ENCODE measurements at regions not wholly inside any gene's neighbourhood (a gene's known extent, or its start where the extent isn't known, plus 50 kb on each side); places are given as distances from the start of the nearest gene placed in this dataset.

DNA sequence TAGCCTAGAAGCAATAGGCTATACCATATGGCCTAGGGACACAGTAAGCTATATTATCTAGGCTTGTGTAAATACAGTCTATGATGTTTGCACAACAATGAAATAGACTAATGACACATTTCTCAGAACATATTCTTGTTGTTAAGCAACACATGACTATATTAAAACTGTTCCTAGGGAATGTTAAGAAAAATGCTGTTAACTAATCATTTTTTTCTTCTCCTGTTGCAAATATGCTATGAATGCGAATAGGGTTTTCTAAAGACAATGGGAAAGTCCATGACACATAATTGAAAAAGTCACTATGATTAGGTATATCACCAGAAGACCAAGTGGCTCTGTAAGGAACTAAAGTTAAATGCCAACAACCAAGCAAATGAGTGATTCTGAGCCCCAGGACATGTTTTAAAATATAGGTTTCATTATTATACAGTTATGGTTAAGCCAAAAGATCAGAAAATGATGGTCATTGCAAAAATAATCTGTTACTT lies 454.0 kb upstream of the SORCS1 start:
- in situ Hi-C loops (cut with MboI; ENCODE audit: low sequenced_read_pairs) = no loop called here

DNA sequence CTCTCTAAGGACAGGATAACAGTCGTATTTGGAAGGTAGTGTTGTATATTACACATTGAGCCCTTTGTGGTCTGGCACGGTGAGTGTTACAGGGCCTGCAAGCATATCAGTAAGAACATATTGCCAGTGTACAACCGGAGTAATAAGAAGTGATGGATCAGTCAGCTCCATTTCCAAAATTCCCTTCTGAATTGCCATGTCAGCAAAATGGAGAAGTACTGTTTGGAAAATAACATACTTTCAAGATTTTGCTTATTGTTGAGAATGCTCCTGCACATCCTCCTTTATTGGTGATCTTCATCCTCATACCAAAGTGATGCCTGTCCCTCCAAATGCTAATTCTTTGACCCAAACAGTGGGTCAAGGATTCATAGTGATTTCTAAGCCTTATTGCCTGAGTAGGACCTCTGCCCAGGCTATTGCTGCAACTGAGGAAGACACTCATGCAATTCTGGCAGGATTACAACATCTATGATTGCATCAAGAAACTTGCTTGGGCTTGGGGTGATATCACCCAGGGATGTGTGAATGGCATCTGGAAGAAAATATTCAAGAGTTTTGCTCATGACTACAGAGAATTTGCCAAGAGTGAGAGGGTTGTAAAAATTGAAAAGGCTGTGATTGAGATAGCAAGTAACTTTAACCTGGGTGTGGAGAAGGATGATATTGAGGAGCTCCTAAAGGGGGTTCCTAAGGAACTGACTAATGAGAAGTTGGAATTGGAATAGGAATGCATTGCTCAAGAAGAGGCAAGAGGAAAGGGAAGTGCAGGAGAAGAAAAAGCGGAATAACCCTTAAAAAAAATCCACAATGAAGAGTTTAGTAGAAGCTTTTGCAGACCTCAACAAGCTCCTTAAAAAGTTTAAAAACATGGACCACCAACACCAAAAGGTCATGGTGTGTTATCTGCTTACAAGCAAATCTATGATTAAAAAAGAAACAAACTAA lies 452.2 kb upstream of the SORCS1 start:
- in situ Hi-C loops (cut with MboI; ENCODE audit: low sequenced_read_pairs) = no loop called here

DNA sequence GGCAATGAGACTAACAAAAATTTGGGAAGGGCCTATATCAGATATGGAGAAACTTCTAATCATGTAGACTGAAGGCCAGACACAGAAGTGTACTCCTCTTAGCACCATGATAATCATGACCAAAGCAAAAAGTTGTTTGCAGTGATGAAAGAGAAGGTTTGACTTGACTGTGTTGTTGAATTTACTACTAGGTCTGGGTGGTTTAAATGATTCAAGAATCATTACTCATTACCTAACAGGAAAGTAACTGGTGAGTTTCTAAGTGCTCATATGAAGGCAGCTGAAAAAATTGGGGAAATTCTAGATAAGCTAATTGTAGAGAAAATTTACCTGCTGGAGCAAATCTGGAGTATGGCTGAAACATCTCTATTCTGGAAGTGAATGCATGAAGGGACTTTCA lies 451.5 kb upstream of the SORCS1 start:
- in situ Hi-C loops (cut with MboI; ENCODE audit: low sequenced_read_pairs) = no loop called here

DNA sequence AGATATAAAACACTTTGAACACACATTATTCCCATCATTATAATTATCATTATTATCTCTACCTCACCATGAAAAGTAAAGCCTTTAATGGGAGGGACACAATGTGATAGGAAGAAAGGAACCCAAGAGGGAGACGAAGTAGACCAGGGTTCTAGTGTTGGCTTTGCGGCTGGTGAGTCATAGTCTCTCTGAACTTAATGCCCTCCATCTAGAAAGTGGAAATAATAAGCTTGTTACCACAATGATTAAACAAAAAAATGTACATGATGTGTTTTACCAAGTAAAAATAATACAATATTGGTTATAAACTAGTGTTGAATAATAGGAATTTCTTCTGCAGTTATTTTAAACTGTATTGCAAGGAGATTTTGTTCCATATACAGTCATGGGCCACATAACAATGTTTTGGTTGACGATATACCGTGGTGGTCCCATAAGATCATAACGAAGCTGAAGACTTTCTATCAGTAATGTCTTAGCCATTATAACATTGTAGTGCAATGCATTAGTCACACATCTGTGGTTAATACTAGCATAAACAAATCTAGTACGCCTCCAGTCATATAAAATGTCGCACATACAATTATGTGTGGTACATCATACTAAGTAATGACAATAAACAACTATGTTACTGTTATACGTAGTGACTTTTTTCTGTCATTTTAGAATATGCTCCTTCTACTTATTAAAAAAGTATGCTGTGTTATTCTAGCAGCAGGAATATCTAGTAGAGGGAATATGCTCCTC lies 450.6 kb upstream of the SORCS1 start:
- in situ Hi-C loops (cut with MboI; ENCODE audit: low sequenced_read_pairs) = no loop called here

DNA sequence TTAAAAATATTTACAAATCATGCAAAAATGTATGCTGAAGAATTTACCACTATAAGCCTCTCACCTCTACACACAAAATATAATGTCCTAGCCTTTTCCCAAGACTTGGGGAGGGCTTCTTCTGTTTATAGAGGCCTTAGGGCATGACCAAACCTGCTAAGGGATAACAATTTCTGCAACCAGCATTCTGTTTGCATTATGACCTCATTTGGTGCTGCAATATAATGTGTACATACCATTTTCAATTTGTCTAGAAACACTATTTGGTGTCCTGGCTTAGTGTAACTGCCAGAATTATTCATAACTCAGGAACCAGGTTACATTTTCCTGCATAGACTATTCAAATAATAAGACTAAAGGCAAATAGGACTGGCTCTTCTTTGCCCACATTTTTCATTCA lies 446.6 kb upstream of the SORCS1 start:
- in situ Hi-C loops (cut with MboI; ENCODE audit: low sequenced_read_pairs) = no loop called here

DNA sequence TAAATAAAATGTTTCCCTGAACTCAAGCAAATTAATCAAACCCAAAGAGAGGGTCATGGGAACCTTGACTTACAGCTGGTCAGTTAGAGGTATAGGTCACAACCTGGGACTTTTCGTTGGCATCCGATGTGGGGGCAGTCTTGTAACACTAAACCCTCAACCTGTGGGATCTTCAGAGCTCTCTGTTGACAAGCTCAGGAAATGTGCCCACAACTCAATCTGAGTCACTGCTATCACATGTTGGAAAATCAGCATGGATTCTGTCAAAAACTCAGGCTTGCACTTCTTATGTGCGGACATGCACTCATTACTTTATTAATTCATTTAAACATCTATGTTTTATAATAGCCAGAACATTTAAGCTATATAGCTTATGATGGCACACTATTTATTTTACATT lies 424.6 kb upstream of the SORCS1 start:
- in situ Hi-C loops (cut with MboI; ENCODE audit: low sequenced_read_pairs) = no loop called here

DNA sequence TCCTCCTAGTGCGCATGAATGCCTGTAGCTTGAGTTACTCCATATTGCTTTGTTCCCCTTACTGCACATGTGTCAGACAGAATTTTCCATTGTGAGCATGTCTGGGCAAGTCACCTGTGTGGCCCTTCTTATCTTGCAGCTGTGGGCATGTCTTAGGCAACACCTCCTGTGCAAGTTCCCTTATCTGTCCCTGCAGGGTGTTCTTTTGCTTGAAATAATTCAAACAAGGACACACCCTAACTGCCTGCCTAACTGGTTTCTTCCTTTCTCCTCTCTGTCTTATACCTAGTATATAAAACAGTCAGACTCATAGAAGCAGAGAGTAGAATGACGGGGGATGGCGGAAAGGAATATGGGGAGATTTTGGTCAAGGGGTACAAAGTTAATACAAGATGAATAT lies 421.1 kb upstream of the SORCS1 start:
- in situ Hi-C loops (cut with MboI; ENCODE audit: low sequenced_read_pairs) = no loop called here

DNA sequence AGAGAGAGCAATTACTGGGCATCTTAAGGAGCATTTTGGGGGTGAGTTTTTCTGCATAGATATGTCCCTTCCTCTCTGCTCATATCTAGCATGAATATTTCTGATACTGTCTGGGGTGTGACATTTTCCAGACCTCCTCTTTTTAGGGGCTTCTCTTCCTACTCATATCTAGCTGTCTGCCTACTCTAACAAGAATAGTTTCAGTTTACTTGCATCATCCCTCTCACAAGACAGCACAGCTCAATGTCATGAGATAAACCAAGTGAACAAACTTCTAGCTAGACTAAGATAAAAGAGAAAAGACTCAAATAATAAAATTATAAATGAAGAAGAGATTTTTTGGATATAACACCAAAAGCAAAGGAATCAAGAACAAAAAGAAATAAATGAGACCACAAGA lies 419.5 kb upstream of the SORCS1 start:
- in situ Hi-C loops (cut with MboI; ENCODE audit: low sequenced_read_pairs) = no loop called here

DNA sequence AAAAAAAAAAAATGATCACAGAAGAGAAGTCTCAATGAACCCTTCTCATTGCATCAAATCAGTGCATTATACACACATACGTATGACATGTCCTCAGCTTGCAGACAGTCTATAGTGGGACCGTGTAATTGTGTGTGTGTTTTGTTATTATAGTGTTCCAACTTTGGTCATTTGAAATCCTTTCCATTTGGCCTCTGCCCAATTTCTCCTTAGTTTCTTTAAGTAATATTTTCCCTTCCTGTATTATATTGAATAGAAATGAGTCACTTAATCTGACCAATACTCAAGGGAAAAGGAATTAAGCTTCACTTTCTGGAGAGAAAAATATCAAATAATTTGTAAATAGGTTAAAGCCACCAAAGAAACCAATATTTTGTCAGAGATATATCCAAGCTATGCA lies 415.5 kb upstream of the SORCS1 start:
- in situ Hi-C loops (cut with MboI; ENCODE audit: low sequenced_read_pairs) = no loop called here

DNA sequence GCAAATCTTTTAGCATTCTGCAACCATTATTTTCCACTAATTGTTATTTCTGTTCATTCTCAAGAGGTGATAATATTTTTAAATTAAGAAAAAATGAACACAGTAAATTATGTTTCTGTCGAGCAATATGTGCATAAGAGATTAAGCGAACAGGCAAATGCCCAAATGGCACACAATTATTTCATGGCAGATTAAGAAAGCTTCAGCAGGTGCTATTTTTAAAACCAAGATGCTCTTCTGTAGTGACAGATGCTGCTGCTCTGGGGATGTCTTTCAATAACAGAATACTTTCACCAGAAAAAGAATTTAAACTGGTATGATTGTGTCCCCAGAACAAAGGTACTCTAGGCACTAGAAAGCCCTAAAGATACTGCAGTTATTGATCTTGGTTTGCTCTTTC lies 412.7 kb upstream of the SORCS1 start:
- in situ Hi-C loops (cut with MboI; ENCODE audit: low sequenced_read_pairs) = no loop called here

DNA sequence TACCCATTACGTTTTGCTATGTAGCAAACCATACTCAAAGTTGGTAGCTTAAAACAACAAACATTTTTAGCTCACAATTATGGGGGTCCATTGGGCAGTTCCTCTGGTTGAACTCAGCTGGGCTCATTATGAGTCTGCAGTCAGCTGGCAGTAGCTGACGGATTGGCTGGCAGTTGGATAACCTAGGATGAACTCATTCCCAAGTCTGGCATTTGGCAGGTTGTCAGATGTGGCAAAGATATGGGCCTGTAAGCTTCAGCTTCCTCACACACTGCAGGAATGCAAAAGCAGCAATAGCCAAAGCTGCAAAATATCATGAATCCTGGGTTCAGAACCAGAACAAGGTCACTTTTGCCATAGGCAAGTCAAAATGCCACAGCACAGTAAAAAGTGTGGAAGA lies 412.2 kb upstream of the SORCS1 start:
- in situ Hi-C loops (cut with MboI; ENCODE audit: low sequenced_read_pairs) = no loop called here

DNA sequence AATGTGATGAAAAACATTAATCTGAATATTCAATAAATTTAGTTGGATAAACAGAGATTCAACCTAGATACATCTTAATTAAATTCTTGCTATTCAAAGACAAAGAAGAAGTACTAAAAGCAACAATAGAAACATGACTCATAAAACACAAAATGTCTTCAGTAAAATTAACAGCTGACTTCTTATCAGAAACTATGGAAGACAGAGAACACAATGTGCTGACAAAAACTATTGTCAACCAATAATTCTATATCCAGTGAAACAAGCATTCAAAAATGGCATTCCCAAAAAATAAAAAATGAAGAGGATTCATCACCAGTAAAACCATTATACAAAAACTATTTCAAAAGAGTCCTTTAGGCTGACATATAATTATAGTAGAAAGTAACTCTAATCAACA lies 400.5 kb upstream of the SORCS1 start:
- in situ Hi-C loops (cut with MboI; ENCODE audit: low sequenced_read_pairs) = no loop called here

DNA sequence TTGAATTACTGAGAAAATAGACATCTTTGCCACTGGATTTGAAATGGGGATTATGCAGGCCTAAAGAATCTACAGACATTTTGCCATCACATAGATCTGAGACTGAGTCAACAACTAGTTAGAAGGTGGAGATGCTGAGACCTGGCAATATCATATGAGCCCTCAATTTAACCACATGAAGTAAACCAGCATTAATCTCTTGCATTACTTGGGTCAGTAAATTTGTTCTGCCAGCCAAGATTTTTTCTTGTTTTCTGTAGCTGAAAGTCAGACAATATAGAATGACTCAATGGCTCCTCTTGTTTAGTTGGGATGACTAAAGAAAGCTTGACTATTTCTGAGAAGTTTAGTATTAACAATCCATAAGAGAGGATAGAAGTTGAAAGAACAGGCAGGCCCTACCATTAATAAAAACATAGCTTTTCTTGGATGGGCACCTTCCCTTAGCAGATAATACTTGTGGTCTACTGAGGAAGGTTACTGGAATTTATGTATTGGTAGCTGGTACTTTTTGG lies 396.7 kb upstream of the SORCS1 start:
- in situ Hi-C loops (cut with MboI; ENCODE audit: low sequenced_read_pairs) = no loop called here

DNA sequence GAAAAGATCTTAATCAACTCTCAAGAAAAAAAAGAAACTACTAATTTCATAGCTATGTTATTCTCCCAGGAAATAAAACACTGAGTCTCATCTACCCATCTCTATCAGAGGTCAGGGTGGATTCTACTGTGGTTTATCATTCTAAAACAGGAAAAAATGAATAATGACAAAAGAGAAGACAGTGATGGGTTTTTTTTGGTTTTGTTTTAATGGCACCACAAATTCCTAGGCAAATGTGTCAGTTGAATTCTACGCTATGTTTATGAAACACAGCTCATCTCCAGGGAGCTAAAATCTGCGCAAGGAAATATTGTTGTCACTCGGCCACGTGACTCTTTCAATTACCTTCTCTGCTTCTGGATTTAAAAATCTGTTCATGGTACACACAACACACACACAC lies 393.4 kb upstream of the SORCS1 start:
- in situ Hi-C loops (cut with MboI; ENCODE audit: low sequenced_read_pairs) = no loop called here

DNA sequence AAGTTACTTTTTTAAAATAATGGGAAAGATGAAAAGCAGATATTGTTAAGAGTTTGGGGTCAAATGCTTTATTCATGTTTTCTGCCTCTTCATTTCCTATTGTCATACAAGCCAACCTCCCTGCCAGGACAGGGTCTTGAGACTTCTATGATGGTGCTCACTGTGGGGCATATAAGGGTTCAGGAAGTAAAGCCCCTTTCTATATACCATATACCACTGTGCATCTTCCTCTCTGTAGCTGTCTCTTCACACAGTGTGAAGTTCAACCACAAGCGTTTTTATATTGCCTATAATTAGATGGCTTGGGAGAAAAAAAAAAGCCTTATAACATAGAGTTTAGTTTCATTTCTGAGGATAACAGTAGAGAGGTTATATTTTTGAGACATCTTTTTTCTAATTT lies 389.8 kb upstream of the SORCS1 start:
- in situ Hi-C loops (cut with MboI; ENCODE audit: low sequenced_read_pairs) = no loop called here

DNA sequence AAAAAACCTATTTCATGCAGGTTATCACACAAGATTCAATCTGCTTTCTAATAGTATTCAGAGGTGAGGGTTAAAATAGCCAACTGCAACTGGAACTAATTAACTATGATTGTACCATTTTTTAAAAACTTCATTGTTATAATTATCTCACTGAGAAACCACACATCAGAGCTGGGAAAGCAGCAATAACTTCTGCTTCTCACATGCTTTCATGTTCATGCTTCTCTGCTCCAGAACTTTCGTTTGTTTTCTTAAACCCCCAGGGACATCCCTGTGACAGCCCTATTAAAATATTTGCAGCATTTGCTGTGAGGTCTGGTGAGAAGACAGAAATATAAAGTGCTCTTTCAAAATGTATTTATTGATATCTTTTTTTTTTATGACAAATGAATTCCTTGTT lies 389.0 kb upstream of the SORCS1 start:
- in situ Hi-C loops (cut with MboI; ENCODE audit: low sequenced_read_pairs) = no loop called here

DNA sequence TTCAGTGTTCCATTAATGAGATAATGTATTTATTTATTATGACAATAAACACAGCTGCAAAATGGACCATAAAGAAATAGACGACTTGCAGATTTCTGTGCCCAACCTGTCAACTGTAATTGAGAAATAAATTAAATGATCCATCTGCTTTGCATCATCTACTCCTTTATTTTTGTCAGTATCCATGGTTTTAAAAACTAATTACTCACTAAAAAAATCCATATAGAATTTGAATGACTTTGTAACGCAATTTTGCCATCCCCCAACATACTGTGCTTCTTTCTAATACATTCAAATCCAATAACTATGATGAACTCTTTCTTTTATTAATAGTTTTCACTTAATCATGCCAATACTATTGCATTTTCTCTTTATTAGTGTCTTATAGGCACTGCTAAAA lies 388.5 kb upstream of the SORCS1 start:
- in situ Hi-C loops (cut with MboI; ENCODE audit: low sequenced_read_pairs) = no loop called here

DNA sequence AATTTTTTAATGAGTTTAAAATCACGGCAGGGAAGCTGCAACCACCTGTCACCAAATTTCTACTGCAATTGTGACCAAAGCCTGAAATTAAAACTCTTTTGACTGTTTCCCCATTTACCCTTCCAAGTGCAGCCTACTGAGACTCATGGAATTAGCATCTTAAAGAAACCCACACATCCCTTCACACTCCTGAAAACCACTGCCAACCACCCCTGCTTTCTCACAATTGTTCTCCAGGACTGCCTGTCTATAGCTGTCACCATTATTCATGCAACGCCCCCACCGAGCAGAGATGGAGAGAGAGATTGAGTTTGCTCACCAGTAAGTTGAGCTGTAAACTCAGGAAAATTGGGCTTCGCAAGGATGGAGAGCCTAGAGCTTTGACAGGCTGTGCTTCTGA lies 383.8 kb upstream of the SORCS1 start:
- in situ Hi-C loops (cut with MboI; ENCODE audit: low sequenced_read_pairs) = no loop called here

DNA sequence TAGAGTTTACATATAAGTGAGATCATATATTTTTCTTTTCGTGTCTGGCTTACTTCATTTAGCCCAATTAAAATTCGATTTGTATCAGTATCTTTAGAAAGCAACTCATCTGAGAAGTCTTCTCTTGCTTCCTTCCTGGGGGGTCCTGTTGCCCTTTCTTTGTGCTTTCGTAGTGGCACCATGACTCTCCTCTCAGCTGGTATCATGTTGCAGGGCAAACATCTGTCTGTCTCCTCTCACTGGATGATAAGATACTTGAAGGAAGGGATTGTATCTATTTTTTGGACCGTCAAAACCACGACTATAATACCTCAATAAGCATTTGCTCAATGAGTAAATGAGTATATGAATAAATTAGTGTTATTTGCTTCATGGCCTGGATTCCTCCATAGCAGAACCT lies 382.5 kb upstream of the SORCS1 start:
- in situ Hi-C loops (cut with MboI; ENCODE audit: low sequenced_read_pairs) = no loop called here

DNA sequence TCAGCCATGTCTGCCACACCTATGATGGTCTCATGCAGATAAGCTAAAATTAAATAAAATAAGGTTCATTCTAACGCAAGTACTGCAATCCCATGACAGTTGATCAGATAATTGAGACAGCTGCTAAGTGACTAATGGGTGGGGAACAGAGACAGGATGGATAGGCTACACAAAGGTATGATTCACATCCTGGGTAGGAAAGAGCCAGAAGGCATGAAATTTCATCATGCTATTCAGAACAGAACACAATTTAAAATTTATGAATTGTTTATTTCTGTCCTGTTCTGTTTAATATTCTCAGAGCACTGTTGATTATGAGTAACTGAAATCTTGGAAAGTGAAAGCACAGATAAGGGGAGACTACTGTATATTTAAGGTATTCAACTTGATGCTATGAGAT lies 381.8 kb upstream of the SORCS1 start:
- in situ Hi-C loops (cut with MboI; ENCODE audit: low sequenced_read_pairs) = no loop called here

DNA sequence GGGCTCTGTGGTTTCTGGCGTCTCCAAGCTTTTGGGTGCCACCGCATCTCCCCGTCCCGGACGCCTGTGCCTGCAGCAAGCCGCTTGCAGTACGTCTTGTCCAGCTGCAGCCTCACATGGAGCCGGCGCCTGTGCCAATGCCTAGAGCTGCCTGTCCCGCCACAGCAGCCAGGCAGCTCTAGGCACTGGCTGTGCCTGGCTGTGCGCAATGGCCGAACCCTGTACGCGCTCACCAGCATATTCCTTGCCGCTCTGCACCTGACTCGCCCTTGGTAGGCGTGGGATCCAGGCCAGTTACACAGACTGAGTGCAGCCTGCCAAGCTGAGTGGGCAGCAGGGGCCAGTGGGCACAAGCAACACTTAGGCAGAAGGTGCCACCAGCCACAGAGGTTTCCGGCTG lies 381.2 kb upstream of the SORCS1 start:
- in situ Hi-C loops (cut with MboI; ENCODE audit: low sequenced_read_pairs) = no loop called here

All from HL-60/S4 treated with phorbol 12-myristate 13-acetate at 8.2 ng/mL for 4 days and 3 days (cell line).